Astrocyte of the cerebellum (primary cell): ENCODE measurements at regions not wholly inside any gene's neighbourhood (a gene's known extent, or its start where the extent isn't known, plus 50 kb on each side); places are given as distances from the start of the nearest gene placed in this dataset.

Source experiments
- DNase-seq: peaks from one replicate; pipeline ENCODE4 v3.0.0-alpha.2; 2011; ENCODE audit warnings: low read depth
- H3K4me3 ChIP-seq: 2 replicates; pipeline ENCODE4 v1.5.1; 2011; ENCODE audit warnings: mild to moderate bottlenecking, low read depth, low read length, moderate library complexity
- in situ Hi-C: cut with HindIII; loops from 2 replicates; pipeline ENCODE4 v1.10.0; 2017; ENCODE audit warnings: low sequenced_read_pairs
- TF ChIP-seq, protein P1 (sequence below): IDR thresholded peaks from 2 replicates; pipeline ENCODE4 v1.5.1; 2012; ENCODE audit warnings: low read length, low read depth, moderate library complexity, mild to moderate bottlenecking; ENCODE audit errors: missing control alignments

GRCh38 chr3:103767635-103768034 lies 1332.8 kb downstream of the ZPLD1 start:
- TF ChIP-seq, protein P1, sequence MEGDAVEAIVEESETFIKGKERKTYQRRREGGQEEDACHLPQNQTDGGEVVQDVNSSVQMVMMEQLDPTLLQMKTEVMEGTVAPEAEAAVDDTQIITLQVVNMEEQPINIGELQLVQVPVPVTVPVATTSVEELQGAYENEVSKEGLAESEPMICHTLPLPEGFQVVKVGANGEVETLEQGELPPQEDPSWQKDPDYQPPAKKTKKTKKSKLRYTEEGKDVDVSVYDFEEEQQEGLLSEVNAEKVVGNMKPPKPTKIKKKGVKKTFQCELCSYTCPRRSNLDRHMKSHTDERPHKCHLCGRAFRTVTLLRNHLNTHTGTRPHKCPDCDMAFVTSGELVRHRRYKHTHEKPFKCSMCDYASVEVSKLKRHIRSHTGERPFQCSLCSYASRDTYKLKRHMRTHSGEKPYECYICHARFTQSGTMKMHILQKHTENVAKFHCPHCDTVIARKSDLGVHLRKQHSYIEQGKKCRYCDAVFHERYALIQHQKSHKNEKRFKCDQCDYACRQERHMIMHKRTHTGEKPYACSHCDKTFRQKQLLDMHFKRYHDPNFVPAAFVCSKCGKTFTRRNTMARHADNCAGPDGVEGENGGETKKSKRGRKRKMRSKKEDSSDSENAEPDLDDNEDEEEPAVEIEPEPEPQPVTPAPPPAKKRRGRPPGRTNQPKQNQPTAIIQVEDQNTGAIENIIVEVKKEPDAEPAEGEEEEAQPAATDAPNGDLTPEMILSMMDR = no peak
- no peak for DNase-seq
- in situ Hi-C loops = no loop called here
- no peak overlapping the region for H3K4me3 ChIP-seq

GRCh38 chr3:103785017-103785416 lies 1350.2 kb downstream of the ZPLD1 start:
- no peak for DNase-seq
- no peak overlapping the region for H3K4me3 ChIP-seq
- in situ Hi-C loops = no loop called here
- TF ChIP-seq, protein P1 = no peak

GRCh38 chr3:103785537-103785936 lies 1350.7 kb downstream of the ZPLD1 start:
- no peak overlapping the region for H3K4me3 ChIP-seq
- DNase-seq = no peak
- TF ChIP-seq, protein P1 = no peak
- in situ Hi-C loops = no loop called here

DNA sequence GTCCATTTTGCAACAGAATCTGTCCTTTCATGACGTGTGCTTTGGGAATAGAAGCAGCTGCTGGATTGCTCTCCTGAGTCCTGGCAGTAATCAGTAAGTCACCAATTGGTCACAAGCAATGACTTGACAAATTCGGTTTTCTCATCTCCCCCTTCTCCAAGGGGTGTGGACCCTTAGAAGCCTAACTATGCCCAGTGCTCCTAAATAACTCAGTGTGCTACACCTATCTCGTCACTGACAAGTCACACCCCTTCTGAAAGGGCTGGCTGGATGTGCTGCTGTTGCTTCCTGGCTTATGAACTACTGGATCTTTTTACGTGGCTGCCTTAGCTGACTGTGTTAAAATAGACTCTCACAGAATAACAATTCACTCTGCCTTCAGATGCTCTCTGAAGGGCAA lies 1351.5 kb downstream of the ZPLD1 start:
- in situ Hi-C loops = no loop called here
- no peak overlapping the region for H3K4me3 ChIP-seq
- TF ChIP-seq, protein P1 = no peak
- DNase-seq = no peak

GRCh38 chr3:103787164-103787871 lies 1352.5 kb downstream of the ZPLD1 start:
- no peak overlapping the region for H3K4me3 ChIP-seq
- in situ Hi-C loops = no loop called here
- DNase-seq = no peak
- TF ChIP-seq, protein P1 = no peak

- in situ Hi-C loops = no loop called here
- TF ChIP-seq, protein P1 = no peak
- H3K4me3 ChIP-seq = no peak overlapping the region
- DNase-seq = no peak
Observed at GRCh38 chr3:103787879-103788278, 1353.1 kb downstream of the ZPLD1 start.
